ENCODE measurements at regions not wholly inside any gene's neighbourhood (a gene's known extent, or its start where the extent isn't known, plus 50 kb on each side); places are given as distances from the start of the nearest gene placed in this dataset.

GRCh38 chrX:122863067-122863466, 321.0 kb upstream of the GRIA3 start:
- TF ChIP-seq CTCF (IDR thresholded peaks at IDR 0.05; ENCODE audit: low read depth, low read length), result no peak
- DNase-seq (ENCODE audit: low read depth in 2 of 2), result no peak
- no peak overlapping the region for H3K4me3 ChIP-seq (replicated peaks in 1 of 2; ENCODE audit: low read depth in 2 of 2, low read length in 2 of 2)

GRCh38 chrX:122866532-122866931, 317.5 kb upstream of the GRIA3 start:
- TF ChIP-seq CTCF (IDR thresholded peaks at IDR 0.05; ENCODE audit: low read depth, low read length), result no peak
- DNase-seq (ENCODE audit: low read depth in 2 of 2), result peak; percentile 8 to 93
- no peak overlapping the region for H3K4me3 ChIP-seq (replicated peaks in 1 of 2; ENCODE audit: low read depth in 2 of 2, low read length in 2 of 2)

DNA sequence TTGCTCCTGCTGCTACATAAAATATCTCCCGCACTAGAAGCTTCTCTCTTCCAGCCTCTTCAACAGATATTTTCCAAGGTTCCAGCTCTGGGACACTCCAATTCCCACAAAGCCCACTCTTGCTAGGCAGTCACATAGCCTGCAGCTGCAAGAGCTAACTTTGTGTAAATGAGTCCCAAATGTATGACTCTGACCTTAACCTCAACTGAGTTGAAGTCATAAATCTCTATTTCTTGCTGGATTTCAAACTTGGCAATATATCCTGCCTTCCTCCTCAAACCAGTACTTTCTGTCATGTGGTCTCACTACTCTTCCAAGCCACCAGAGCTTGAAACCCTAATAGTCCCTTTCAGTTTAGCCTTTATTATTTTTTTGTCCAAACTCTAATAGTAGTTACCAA, 315.4 kb upstream of the GRIA3 start:
- no peak overlapping the region for H3K4me3 ChIP-seq (replicated peaks in 1 of 2; ENCODE audit: low read depth in 2 of 2, low read length in 2 of 2)
- no peak for TF ChIP-seq CTCF (IDR thresholded peaks at IDR 0.05; ENCODE audit: low read depth, low read length)
- DNase-seq (ENCODE audit: low read depth in 2 of 2), result no peak

DNA sequence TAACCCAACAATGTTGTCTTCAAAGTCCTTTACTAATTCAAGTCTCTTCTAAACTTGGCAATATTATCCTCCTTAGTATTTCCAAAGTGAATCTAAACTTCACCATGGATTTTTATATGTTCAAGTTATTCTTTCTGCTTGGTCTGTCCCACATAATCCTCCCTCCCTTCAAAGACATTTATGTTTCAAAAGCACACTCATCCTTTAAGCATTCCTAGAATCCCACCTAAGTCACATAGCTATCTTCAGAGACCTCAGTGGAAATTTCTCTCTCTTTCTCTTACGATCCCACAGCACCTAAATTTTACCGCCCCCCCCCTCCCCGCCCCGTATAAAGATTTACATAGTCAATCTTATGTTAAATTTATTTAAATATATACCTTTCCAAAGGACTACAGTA, 314.9 kb upstream of the GRIA3 start:
- no peak overlapping the region for H3K4me3 ChIP-seq (replicated peaks in 1 of 2; ENCODE audit: low read depth in 2 of 2, low read length in 2 of 2)
- no peak for TF ChIP-seq CTCF (IDR thresholded peaks at IDR 0.05; ENCODE audit: low read depth, low read length)
- DNase-seq (ENCODE audit: low read depth in 2 of 2), result no peak

- H3K4me3 ChIP-seq (replicated peaks in 1 of 2; ENCODE audit: low read depth in 2 of 2, low read length in 2 of 2), result no peak overlapping the region
- no peak for DNase-seq (ENCODE audit: low read depth in 2 of 2)
- no peak for TF ChIP-seq CTCF (IDR thresholded peaks at IDR 0.05; ENCODE audit: low read depth, low read length)
Observed at GRCh38 chrX:122878269-122878668, 305.8 kb upstream of the GRIA3 start.

DNA sequence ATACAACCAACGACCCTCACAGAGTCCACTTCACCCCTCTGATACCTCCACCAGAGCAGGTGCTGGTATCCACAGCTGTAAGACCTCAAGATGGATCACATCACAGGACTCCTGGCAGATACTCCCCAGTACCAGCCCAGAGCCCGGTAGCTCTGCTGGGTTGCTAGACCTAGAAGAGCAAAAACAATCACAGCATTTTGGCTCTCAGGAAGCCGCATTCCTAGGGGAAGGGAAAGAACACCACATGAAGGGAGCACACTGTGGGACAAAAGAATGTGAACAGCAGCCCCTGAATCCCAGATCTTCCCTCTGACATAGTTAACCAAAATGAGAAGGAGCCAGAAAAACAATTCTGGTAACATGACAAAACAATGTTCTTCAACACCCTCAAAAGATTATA, 303.1 kb upstream of the GRIA3 start:
- DNase-seq (ENCODE audit: low read depth in 2 of 2), result no peak

More for the DNA sequence above, 303.1 kb upstream of the GRIA3 start:
- no peak for TF ChIP-seq CTCF (IDR thresholded peaks at IDR 0.05; ENCODE audit: low read depth, low read length)
- H3K4me3 ChIP-seq (replicated peaks in 1 of 2; ENCODE audit: low read depth in 2 of 2, low read length in 2 of 2), result no peak overlapping the region
